ENCODE measurements at regions not wholly inside any gene's neighbourhood (a gene's known extent, or its start where the extent isn't known, plus 50 kb on each side); places are given as distances from the start of the nearest gene placed in this dataset.

GRCh38 chr2:203814661-203815540, 52.7 kb upstream of the CTLA4 start (continued):
- no peak for TF ChIP-seq TRAFD1 (CRISPR knock-in tag; IDR thresholded peaks at IDR 0.05; ENCODE audit: borderline replicate concordance)
- TF ChIP-seq ZNF335 (CRISPR knock-in tag; IDR thresholded peaks at IDR 0.05), result no peak
- no peak; the same call in 1 of the 2 replicates for TF ChIP-seq HMG20A (CRISPR knock-in tag; IDR thresholded peaks at IDR 0.05; ENCODE audit: borderline replicate concordance)
- no peak for TF ChIP-seq MAX (IDR thresholded peaks at IDR 0.05)
- TF ChIP-seq RBM22 (optimal IDR thresholded peaks at IDR 0.05; ENCODE audit: low read length), result no peak
- TF ChIP-seq YEATS2 (CRISPR knock-in tag; IDR thresholded peaks at IDR 0.05; ENCODE audit: borderline replicate concordance), result 0 out of 2 replicates have a peak, but pooled peaks have one; percentile 26
- TF ChIP-seq, protein P1, sequence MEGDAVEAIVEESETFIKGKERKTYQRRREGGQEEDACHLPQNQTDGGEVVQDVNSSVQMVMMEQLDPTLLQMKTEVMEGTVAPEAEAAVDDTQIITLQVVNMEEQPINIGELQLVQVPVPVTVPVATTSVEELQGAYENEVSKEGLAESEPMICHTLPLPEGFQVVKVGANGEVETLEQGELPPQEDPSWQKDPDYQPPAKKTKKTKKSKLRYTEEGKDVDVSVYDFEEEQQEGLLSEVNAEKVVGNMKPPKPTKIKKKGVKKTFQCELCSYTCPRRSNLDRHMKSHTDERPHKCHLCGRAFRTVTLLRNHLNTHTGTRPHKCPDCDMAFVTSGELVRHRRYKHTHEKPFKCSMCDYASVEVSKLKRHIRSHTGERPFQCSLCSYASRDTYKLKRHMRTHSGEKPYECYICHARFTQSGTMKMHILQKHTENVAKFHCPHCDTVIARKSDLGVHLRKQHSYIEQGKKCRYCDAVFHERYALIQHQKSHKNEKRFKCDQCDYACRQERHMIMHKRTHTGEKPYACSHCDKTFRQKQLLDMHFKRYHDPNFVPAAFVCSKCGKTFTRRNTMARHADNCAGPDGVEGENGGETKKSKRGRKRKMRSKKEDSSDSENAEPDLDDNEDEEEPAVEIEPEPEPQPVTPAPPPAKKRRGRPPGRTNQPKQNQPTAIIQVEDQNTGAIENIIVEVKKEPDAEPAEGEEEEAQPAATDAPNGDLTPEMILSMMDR (CRISPR knock-in tag; IDR thresholded peaks at IDR 0.05), result peak; percentile 95
- TF ChIP-seq THYN1 (CRISPR knock-in tag; IDR thresholded peaks at IDR 0.05; ENCODE audit: borderline replicate concordance, low read depth), result no peak
- TF ChIP-seq, protein P2, sequence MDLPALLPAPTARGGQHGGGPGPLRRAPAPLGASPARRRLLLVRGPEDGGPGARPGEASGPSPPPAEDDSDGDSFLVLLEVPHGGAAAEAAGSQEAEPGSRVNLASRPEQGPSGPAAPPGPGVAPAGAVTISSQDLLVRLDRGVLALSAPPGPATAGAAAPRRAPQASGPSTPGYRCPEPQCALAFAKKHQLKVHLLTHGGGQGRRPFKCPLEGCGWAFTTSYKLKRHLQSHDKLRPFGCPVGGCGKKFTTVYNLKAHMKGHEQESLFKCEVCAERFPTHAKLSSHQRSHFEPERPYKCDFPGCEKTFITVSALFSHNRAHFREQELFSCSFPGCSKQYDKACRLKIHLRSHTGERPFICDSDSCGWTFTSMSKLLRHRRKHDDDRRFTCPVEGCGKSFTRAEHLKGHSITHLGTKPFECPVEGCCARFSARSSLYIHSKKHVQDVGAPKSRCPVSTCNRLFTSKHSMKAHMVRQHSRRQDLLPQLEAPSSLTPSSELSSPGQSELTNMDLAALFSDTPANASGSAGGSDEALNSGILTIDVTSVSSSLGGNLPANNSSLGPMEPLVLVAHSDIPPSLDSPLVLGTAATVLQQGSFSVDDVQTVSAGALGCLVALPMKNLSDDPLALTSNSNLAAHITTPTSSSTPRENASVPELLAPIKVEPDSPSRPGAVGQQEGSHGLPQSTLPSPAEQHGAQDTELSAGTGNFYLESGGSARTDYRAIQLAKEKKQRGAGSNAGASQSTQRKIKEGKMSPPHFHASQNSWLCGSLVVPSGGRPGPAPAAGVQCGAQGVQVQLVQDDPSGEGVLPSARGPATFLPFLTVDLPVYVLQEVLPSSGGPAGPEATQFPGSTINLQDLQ (CRISPR knock-in tag; IDR thresholded peaks at IDR 0.05), result no peak; the same call in 1 of the 2 replicates
- TF ChIP-seq AHDC1 (CRISPR knock-in tag; IDR thresholded peaks at IDR 0.05; ENCODE audit: borderline replicate concordance), result no peak
- no peak for TF ChIP-seq GTF3A (CRISPR knock-in tag; conservative IDR thresholded peaks at IDR 0.05)
- TF ChIP-seq JARID2 (CRISPR knock-in tag; IDR thresholded peaks at IDR 0.05; ENCODE audit: insufficient replicate concordance), result no peak
- no peak for TF ChIP-seq PBX2 (CRISPR knock-in tag; IDR thresholded peaks at IDR 0.05)

Data from HepG2 (cell line).